Esophagus (tissue), 2 donors: ENCODE measurements at regions not wholly inside any gene's neighbourhood (a gene's known extent, or its start where the extent isn't known, plus 50 kb on each side); places are given as distances from the start of the nearest gene placed in this dataset.

Source experiments
- H3K27ac ChIP-seq, 2 donors: one replicate each; pipeline ENCODE4 v1.5.1; 2013; ENCODE audit warnings: low read depth in 2 of 2, mild to moderate bottlenecking in 2 of 2, inconsistent platforms in 1 of 2, low read length in 1 of 2, moderate library complexity in 1 of 2
- H3K27me3 ChIP-seq, 2 donors: one replicate each; pipeline ENCODE4 v1.6.1; 2013; ENCODE audit warnings: low read length in 2 of 2, control low read depth in 1 of 2, mild to moderate bottlenecking in 1 of 2; ENCODE audit not compliant: insufficient read depth in 2 of 2, control insufficient read depth in 1 of 2
- H3K36me3 ChIP-seq, 2 donors: one replicate each; pipeline ENCODE4 v1.6.1; 2013; ENCODE audit warnings: low read length in 1 of 2; ENCODE audit not compliant: control insufficient read depth in 2 of 2, insufficient read depth in 2 of 2
- H3K4me1 ChIP-seq, 2 donors: one replicate each; pipeline ENCODE4 v1.6.1; 2013; ENCODE audit warnings: low read length in 1 of 2; ENCODE audit not compliant: control insufficient read depth in 2 of 2, insufficient read depth in 2 of 2
- H3K4me3 ChIP-seq, 2 donors: one replicate each; pipeline ENCODE4 v1.5.1; 2013; ENCODE audit warnings: low read length in 2 of 2, mild to moderate bottlenecking in 2 of 2, low read depth in 1 of 2, moderate library complexity in 1 of 2
- H3K9me3 ChIP-seq, 2 donors: one replicate each; pipeline ENCODE4 v1.6.1; 2013; ENCODE audit warnings: mild to moderate bottlenecking in 2 of 2, low read depth in 1 of 2, low read length in 1 of 2, moderate library complexity in 1 of 2; ENCODE audit not compliant: control insufficient read depth in 2 of 2, insufficient read depth in 1 of 2
- WGBS, 2 donors: extraction: QIAGEN DNeasy Blood & Tissue Kit; methylation state at CpG; one replicate each; pipeline ENCODE4 v1.1.7; 2013; 5-methylcytosine and 5-hydroxymethylcytosine counted together
- donor health status: healthy with polysubstance abuse.
- donor health status: Bipolar disorder and iron deficiency.

- Histone ChIP-seq H3K4me3 (no peak overlapping the region), H3K9me3 (no peaks in the 10 kb centered on the region), H3K27me3 (no peaks in the 10 kb centered on the region), H3K36me3 (no peaks in the 10 kb centered on the region), H3K4me1 (peaks cover 0 to 4% of the 10 kb centered on the region in 2 donors), H3K27ac (no peak overlapping the region)
- 86 to 93% methylated on average over 2 of the region's 2 CpGs for WGBS, 2 donors
Observed at GRCh38 chr9:91113016-91113415, 248.7 kb downstream of the AUH start.

- H3K36me3 ChIP-seq: no peaks in the 10 kb centered on the region
- H3K27ac ChIP-seq: no peak overlapping the region
- H3K9me3 ChIP-seq: no peaks in the 10 kb centered on the region
- 95 to 96% methylated on average over 1 of the region's 1 CpG for WGBS, 2 donors
- H3K4me1 ChIP-seq: peaks cover 0 to 4% of the 10 kb centered on the region in 2 donors
- H3K4me3 ChIP-seq: no peak overlapping the region
- H3K27me3 ChIP-seq: no peaks in the 10 kb centered on the region
Observed at GRCh38 chr9:91114450-91114849, 247.3 kb downstream of the AUH start.

- Histone ChIP-seq H3K27me3 (no peaks in the 10 kb centered on the region), H3K4me3 (no peak overlapping the region), H3K36me3 (no peaks in the 10 kb centered on the region), H3K27ac (no peak overlapping the region), H3K9me3 (no peaks in the 10 kb centered on the region), H3K4me1 (peaks cover 0 to 4% of the 10 kb centered on the region in 2 donors)
- WGBS, 2 donors: 35 to 51% methylated on average over 3 of the region's 3 CpGs
Observed at GRCh38 chr9:91116211-91116610, 245.5 kb downstream of the AUH start.

- H3K36me3 ChIP-seq: no peaks in the 10 kb centered on the region
- no peak overlapping the region for H3K27ac ChIP-seq
- no peaks in the 10 kb centered on the region for H3K9me3 ChIP-seq
- 93 to 95% methylated on average over 5 of the region's 5 CpGs for WGBS, 2 donors
- no peaks in the 10 kb centered on the region for H3K27me3 ChIP-seq
- peaks cover 0 to 4% of the 10 kb centered on the region in 2 donors for H3K4me1 ChIP-seq
- no peak overlapping the region for H3K4me3 ChIP-seq
Observed at GRCh38 chr9:91116711-91117110, 245.0 kb downstream of the AUH start.

- 77 to 79% methylated on average over 29 of the region's 29 CpGs for WGBS, 2 donors
- Histone ChIP-seq H3K36me3 (no peaks in the 10 kb centered on the region), H3K4me1 (peaks cover 0 to 4% of the 10 kb centered on the region in 2 donors), H3K9me3 (no peaks in the 10 kb centered on the region), H3K4me3 (no peak overlapping the region), H3K27ac (peak overlapping the region in 1 of 2 donors; percentile 48), H3K27me3 (no peaks in the 10 kb centered on the region)
Observed at GRCh38 chr9:91117474-91117891, 244.2 kb downstream of the AUH start.

- H3K4me3 ChIP-seq: no peak overlapping the region
- no peaks in the 10 kb centered on the region for H3K27me3 ChIP-seq
- peak overlapping the region; percentile 33 to 48 for H3K27ac ChIP-seq
Observed at GRCh38 chr9:91117959-91118703, 243.6 kb downstream of the AUH start.

GRCh38 chr9:91118704-91119025 is 243.1 kb downstream of the AUH start:
- H3K4me1 ChIP-seq: peaks cover 0 to 4% of the 10 kb centered on the region in 2 donors
- no peaks in the 10 kb centered on the region for H3K27me3 ChIP-seq
- 35 to 38% methylated on average over 2 of the region's 2 CpGs for WGBS, 2 donors
- peak overlapping the region; percentile 27 to 33 for H3K27ac ChIP-seq
- H3K36me3 ChIP-seq: no peaks in the 10 kb centered on the region
- H3K4me3 ChIP-seq: no peak overlapping the region
- H3K9me3 ChIP-seq: no peaks in the 10 kb centered on the region

More at GRCh38 chr9:91117959-91118703, 243.6 kb downstream of the AUH start:
- peaks cover 0 to 4% of the 10 kb centered on the region in 2 donors for H3K4me1 ChIP-seq
- H3K9me3 ChIP-seq: no peaks in the 10 kb centered on the region
- WGBS, 2 donors: 26 to 32% methylated on average over 36 of the region's 36 CpGs
- no peaks in the 10 kb centered on the region for H3K36me3 ChIP-seq

- Histone ChIP-seq H3K4me1 (peaks cover 0 to 4% of the 10 kb centered on the region in 2 donors), H3K4me3 (no peak overlapping the region), H3K36me3 (no peaks in the 10 kb centered on the region), H3K27me3 (no peaks in the 10 kb centered on the region), H3K9me3 (no peaks in the 10 kb centered on the region), H3K27ac (peak overlapping the region; percentile 5 to 54)
- 31 to 51% methylated on average over 11 of the region's 11 CpGs for WGBS, 2 donors
Observed at GRCh38 chr9:91119142-91119541, 242.6 kb downstream of the AUH start.

GRCh38 chr9:91119679-91120078 is 242.0 kb downstream of the AUH start:
- peaks cover 0 to 4% of the 10 kb centered on the region in 2 donors for H3K4me1 ChIP-seq
- 54 to 74% methylated on average over 3 of the region's 3 CpGs for WGBS, 2 donors
- no peaks in the 10 kb centered on the region for H3K9me3 ChIP-seq
- no peak overlapping the region for H3K27ac ChIP-seq
- no peaks in the 10 kb centered on the region for H3K27me3 ChIP-seq
- H3K4me3 ChIP-seq: no peak overlapping the region
- no peaks in the 10 kb centered on the region for H3K36me3 ChIP-seq

GRCh38 chr9:91120200-91120599 is 241.5 kb downstream of the AUH start:
- Histone ChIP-seq H3K4me1 (peaks cover 0 to 4% of the 10 kb centered on the region in 2 donors), H3K36me3 (no peaks in the 10 kb centered on the region), H3K4me3 (no peak overlapping the region), H3K27me3 (no peaks in the 10 kb centered on the region), H3K27ac (no peak overlapping the region), H3K9me3 (no peaks in the 10 kb centered on the region)
